ENCODE measurements at regions not wholly inside any gene's neighbourhood (a gene's known extent, or its start where the extent isn't known, plus 50 kb on each side); places are given as distances from the start of the nearest gene placed in this dataset.
A peak's percentile ranks its signal among the peaks of the same experiment; 100 is the strongest.

GRCh38 chr16:66190411-66190810 lies 176.1 kb upstream of the CDH5 start:
- TF ChIP-seq CTCF (IDR thresholded peaks at IDR 0.05): no peak

GRCh38 chr16:66189951-66190350 lies 176.5 kb upstream of the CDH5 start:
- no peak for DNase-seq
- TF ChIP-seq CTCF (IDR thresholded peaks at IDR 0.05): no peak

More at GRCh38 chr16:66190411-66190810, 176.1 kb upstream of the CDH5 start:
- H3K9me3 ChIP-seq: no peaks in the 10 kb centered on the region
- ATAC-seq (no peak), DNase-seq (no peak)
- intact Hi-C loops (cut with DNase I, micrococcal nuclease): no loop called here
- H3K4me3 ChIP-seq: no peak overlapping the region
- H3K4me1 ChIP-seq (ENCODE audit: low read depth): no peaks in the 10 kb centered on the region
- H3K36me3 ChIP-seq (ENCODE audit: low read depth): no peaks in the 10 kb centered on the region

GRCh38 chr16:66188917-66189725 lies 177.4 kb upstream of the CDH5 start:
- H3K36me3 ChIP-seq (ENCODE audit: low read depth): no peaks in the 10 kb centered on the region
- no peak for ATAC-seq
- no peak for TF ChIP-seq CTCF (IDR thresholded peaks at IDR 0.05)
- H3K9me3 ChIP-seq: no peaks in the 10 kb centered on the region
- intact Hi-C loops (cut with DNase I, micrococcal nuclease): no loop called here
- H3K4me1 ChIP-seq (ENCODE audit: low read depth): no peaks in the 10 kb centered on the region
- no peak overlapping the region for H3K4me3 ChIP-seq
- peak in 1 of 3 donors; percentile 21 for DNase-seq

More at GRCh38 chr16:66189951-66190350, 176.5 kb upstream of the CDH5 start:
- Histone ChIP-seq H3K4me3 (no peak overlapping the region), H3K9me3 (no peaks in the 10 kb centered on the region), H3K36me3 (ENCODE audit: low read depth) (no peaks in the 10 kb centered on the region), H3K4me1 (ENCODE audit: low read depth) (no peaks in the 10 kb centered on the region)
- intact Hi-C loops (cut with DNase I, micrococcal nuclease): no loop called here
- ATAC-seq: peak; percentile 49

- H3K9me3 ChIP-seq: no peaks in the 10 kb centered on the region
- intact Hi-C loops (cut with DNase I, micrococcal nuclease): no loop called here
- no peak for TF ChIP-seq CTCF (IDR thresholded peaks at IDR 0.05)
- DNase-seq (no peak), ATAC-seq (no peak)
- H3K36me3 ChIP-seq (ENCODE audit: low read depth): no peaks in the 10 kb centered on the region
- H3K4me3 ChIP-seq: no peak overlapping the region
- H3K4me1 ChIP-seq (ENCODE audit: low read depth): no peaks in the 10 kb centered on the region
Measured at GRCh38 chr16:66186251-66186785, 180.2 kb upstream of the CDH5 start.

- no peak for TF ChIP-seq CTCF (IDR thresholded peaks at IDR 0.05)
- Histone ChIP-seq H3K4me1 (ENCODE audit: low read depth) (no peaks in the 10 kb centered on the region), H3K4me3 (no peak overlapping the region), H3K9me3 (no peaks in the 10 kb centered on the region), H3K36me3 (ENCODE audit: low read depth) (no peaks in the 10 kb centered on the region)
- intact Hi-C loops (cut with DNase I, micrococcal nuclease): no loop called here
- ATAC-seq (no peak), DNase-seq (no peak)
Measured at GRCh38 chr16:66182592-66182991, 183.9 kb upstream of the CDH5 start.
